Ovary (tissue), 3 donors: ENCODE measurements at regions not wholly inside any gene's neighbourhood (a gene's known extent, or its start where the extent isn't known, plus 50 kb on each side); places are given as distances from the start of the nearest gene placed in this dataset.

ENCODE experiments used
- EP300 ChIP-seq: sonication (generic); formaldehyde crosslinking; IDR thresholded peaks from one replicate; pipeline ENCODE4 v1.6.1; 2017; ENCODE audit warnings: antibody characterized with exemption
- POLR2A ChIP-seq: fragments of 450-650 bp; IDR thresholded peaks from one replicate; pipeline ENCODE4 v1.6.1; 2017; ENCODE audit warnings: antibody characterized with exemption, mild to moderate bottlenecking, moderate library complexity
- TF ChIP-seq, protein P1 (sequence below), 3 donors: fragments of 450-650 bp in 2 of 3; fragments of 200-600 bp in 1 of 3; IDR thresholded peaks; one replicate each; pipeline versions ENCODE4 v1.5.1 to v1.8.0; 2016 to 2022; ENCODE audit warnings: antibody characterized with exemption in 3 of 3, mild to moderate bottlenecking in 1 of 3
- donor health status: DM: no; HTN: no; CAD: no.

DNA sequence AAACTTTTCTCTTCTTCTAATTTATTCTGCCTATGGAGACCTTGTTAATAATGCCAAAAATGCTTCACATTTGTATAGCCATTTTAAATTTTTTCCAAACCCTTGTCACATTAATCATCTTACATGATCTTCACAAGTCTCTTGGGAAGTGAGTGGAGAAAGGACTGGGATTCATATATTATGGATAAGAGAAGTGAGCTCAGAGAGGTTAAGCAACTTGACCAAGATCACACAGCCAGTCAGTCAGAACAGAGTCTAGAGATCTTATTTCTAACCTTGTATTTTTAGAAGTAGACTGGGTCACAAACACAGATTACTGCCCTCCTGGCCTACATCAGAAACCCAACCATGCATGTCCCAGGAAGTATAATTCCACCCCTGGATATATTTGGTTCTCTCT is 218.0 kb upstream of the ADRA1B start:
- TF ChIP-seq, protein P1, sequence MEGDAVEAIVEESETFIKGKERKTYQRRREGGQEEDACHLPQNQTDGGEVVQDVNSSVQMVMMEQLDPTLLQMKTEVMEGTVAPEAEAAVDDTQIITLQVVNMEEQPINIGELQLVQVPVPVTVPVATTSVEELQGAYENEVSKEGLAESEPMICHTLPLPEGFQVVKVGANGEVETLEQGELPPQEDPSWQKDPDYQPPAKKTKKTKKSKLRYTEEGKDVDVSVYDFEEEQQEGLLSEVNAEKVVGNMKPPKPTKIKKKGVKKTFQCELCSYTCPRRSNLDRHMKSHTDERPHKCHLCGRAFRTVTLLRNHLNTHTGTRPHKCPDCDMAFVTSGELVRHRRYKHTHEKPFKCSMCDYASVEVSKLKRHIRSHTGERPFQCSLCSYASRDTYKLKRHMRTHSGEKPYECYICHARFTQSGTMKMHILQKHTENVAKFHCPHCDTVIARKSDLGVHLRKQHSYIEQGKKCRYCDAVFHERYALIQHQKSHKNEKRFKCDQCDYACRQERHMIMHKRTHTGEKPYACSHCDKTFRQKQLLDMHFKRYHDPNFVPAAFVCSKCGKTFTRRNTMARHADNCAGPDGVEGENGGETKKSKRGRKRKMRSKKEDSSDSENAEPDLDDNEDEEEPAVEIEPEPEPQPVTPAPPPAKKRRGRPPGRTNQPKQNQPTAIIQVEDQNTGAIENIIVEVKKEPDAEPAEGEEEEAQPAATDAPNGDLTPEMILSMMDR (IDR thresholded peaks at IDR 0.05), result no peak
- TF ChIP-seq POLR2A (no peak), EP300 (no peak)
